HCT116 (cell line): ENCODE measurements at regions not wholly inside any gene's neighbourhood (a gene's known extent, or its start where the extent isn't known, plus 50 kb on each side); places are given as distances from the start of the nearest gene placed in this dataset.

Experiments used
- ATAC-seq: fragments of 200-7000 bp; cut with Tn5 transposase; 2 replicates; pipeline ENCODE4 v1.9.1; 2020; ENCODE audit warnings: mild to moderate bottlenecking, moderate library complexity
- BruUV-seq: library from RNA; stranded (reverse); fragments of 400-500 nt; replicated peaks from 2 replicates; lab custom pipeline; 2021; lab: Mats Ljungman, UMichigan
- CTCF ChIA-PET: fragments of 300-600 bp; sonication (Branson Sonifier 250); formaldehyde crosslinking; loops from one replicate; lab custom pipeline; 2021; ENCODE audit warnings: antibody characterized with exemption; lab: Charles Lee
- POLR2A ChIA-PET: fragments of 300-600, 350-600 bp; sonication (Branson Sonifier 250); formaldehyde crosslinking; loops from one replicate; lab custom pipeline; 2021; ENCODE audit warnings: antibody characterized with exemption; lab: Charles Lee
- RAD21 ChIA-PET, 2 experiments: fragments of 300-600 bp; sonication (Branson Sonifier 250); formaldehyde crosslinking; loops; one replicate each; lab custom pipeline; 2023; ENCODE audit warnings: low total read pairs in 2 of 2; ENCODE audit not compliant: uncharacterized antibody in 2 of 2, unreplicated experiment in 2 of 2, low non-redundant PET in 1 of 2; lab: Charles Lee
- DNase-seq: peaks from one replicate; pipeline ENCODE4 v3.0.0-alpha.2; 2010; ENCODE audit warnings: low read depth, low spot score
- H2AFZ ChIP-seq: fragments of 200-600 bp; shearing (Covaris generic), sonication (generic); 2 replicates; pipeline ENCODE4 v1.6.1; 2017; ENCODE audit warnings: low read depth, mixed run types, mixed read lengths, antibody characterized with exemption, low read length; ENCODE audit not compliant: poor library complexity, severe bottlenecking
- H3K27ac ChIP-seq: 2 replicates; pipeline ENCODE4 v1.5.1; 2012; ENCODE audit warnings: low read depth, low read length
- H3K27me3 ChIP-seq: fragments of 200-600 bp; sonication (generic); 2 replicates; pipeline ENCODE4 v1.6.1; 2016; ENCODE audit warnings: mixed run types, low read length, mixed read lengths; ENCODE audit not compliant: insufficient read depth
- H3K36me3 ChIP-seq, 2 experiments: fragments of 200-500 bp in 1 of 2; fragments of 200-600 bp in 1 of 2; sonication (Bioruptor generic) in 1 of 2; sonication (generic) in 1 of 2; 2 replicates each; pipeline versions ENCODE4 v1.5.1 to v1.6.1; 2014 to 2016; ENCODE audit warnings: low read length in 2 of 2, inconsistent platforms in 1 of 2, mixed read lengths in 1 of 2, mixed run types in 1 of 2; ENCODE audit not compliant: insufficient read depth in 2 of 2, control insufficient read depth in 1 of 2
- H3K4me1 ChIP-seq, 2 experiments: fragments of 200-600 bp in 1 of 2; sonication (generic) in 1 of 2; 2 replicates each; pipeline versions ENCODE4 v1.5.1 to v1.6.1; 2012 to 2017; ENCODE audit warnings: low read length in 2 of 2, inconsistent platforms in 1 of 2, mild to moderate bottlenecking in 1 of 2, mixed read lengths in 1 of 2, mixed run types in 1 of 2, moderate library complexity in 1 of 2; ENCODE audit not compliant: insufficient read depth in 2 of 2, control insufficient read depth in 1 of 2
- H3K4me2 ChIP-seq: fragments of 200-600 bp; sonication (generic); 2 replicates; pipeline ENCODE4 v1.6.1; 2017; ENCODE audit warnings: mixed run types, low read length, mixed read lengths
- H3K4me3 ChIP-seq, 2 experiments: fragments of 200-600 bp in 1 of 2; sonication (generic) in 1 of 2; replicated peaks in 1 of 2; 2 replicates each; pipeline ENCODE4 v1.5.1; 2011 to 2016; ENCODE audit warnings: low read length in 2 of 2, control low read depth in 1 of 2, low read depth in 1 of 2, mild to moderate bottlenecking in 1 of 2, mixed read lengths in 1 of 2, mixed run types in 1 of 2
- H3K79me2 ChIP-seq: fragments of 200-600 bp; sonication (generic); 2 replicates; pipeline ENCODE4 v1.6.1; 2017; ENCODE audit warnings: mild to moderate bottlenecking, mixed run types, low read length, moderate library complexity, mixed read lengths; ENCODE audit not compliant: insufficient read depth
- H3K9ac ChIP-seq: fragments of 200-600 bp; sonication (generic); 2 replicates; pipeline ENCODE4 v1.6.1; 2016; ENCODE audit warnings: low read length, mixed read lengths
- H3K9me2 ChIP-seq: fragments of 200-600 bp; sonication (generic), shearing (Covaris generic); 2 replicates; pipeline ENCODE4 v1.6.1; 2017; ENCODE audit warnings: mixed run types, mild to moderate bottlenecking, moderate library complexity; ENCODE audit not compliant: insufficient read depth
- H3K9me3 ChIP-seq, 2 experiments: fragments of 200-500 bp in 1 of 2; fragments of 200-600 bp in 1 of 2; sonication (Bioruptor generic) in 1 of 2; sonication (generic) in 1 of 2; 2 replicates each; pipeline ENCODE4 v1.6.1; 2014 to 2017; ENCODE audit warnings: low read length in 2 of 2, mixed read lengths in 2 of 2, inconsistent platforms in 1 of 2, low read depth in 1 of 2, mild to moderate bottlenecking in 1 of 2, mixed run types in 1 of 2, moderate library complexity in 1 of 2; ENCODE audit not compliant: control insufficient read depth in 1 of 2, insufficient read depth in 1 of 2
- H4K20me1 ChIP-seq: fragments of 200-600 bp; sonication (generic), shearing (Covaris generic); 2 replicates; pipeline ENCODE4 v1.6.1; 2017; ENCODE audit warnings: mixed run types, mild to moderate bottlenecking, moderate library complexity; ENCODE audit not compliant: insufficient read depth
- ATF3 ChIP-seq: IDR thresholded peaks from 2 replicates; pipeline ENCODE4 v1.6.1; 2012
- CBX3 ChIP-seq: IDR thresholded peaks from 2 replicates; pipeline ENCODE4 v1.6.1; 2012; ENCODE audit warnings: low read depth
- EGR1 ChIP-seq: IDR thresholded peaks from 2 replicates; pipeline ENCODE4 v1.6.1; 2012; ENCODE audit warnings: low read depth
- EZH2phosphoT487 ChIP-seq: fragments of 200-600 bp; IDR thresholded peaks from 2 replicates; pipeline ENCODE4 v1.6.1; 2018; ENCODE audit warnings: antibody characterized with exemption, borderline replicate concordance
- FOSL1 ChIP-seq: IDR thresholded peaks from 2 replicates; pipeline ENCODE4 v1.6.1; 2012; ENCODE audit warnings: low read depth
- JUND ChIP-seq: IDR thresholded peaks from 2 replicates; pipeline ENCODE4 v1.6.1; 2012
- MAX ChIP-seq: IDR thresholded peaks from 2 replicates; pipeline ENCODE4 v1.6.1; 2012
- RAD21 ChIP-seq: IDR thresholded peaks from 2 replicates; pipeline ENCODE4 v1.6.1; 2012; ENCODE audit warnings: low read depth, mild to moderate bottlenecking
- SP1 ChIP-seq: IDR thresholded peaks from 2 replicates; pipeline ENCODE4 v1.6.1; 2012; ENCODE audit warnings: low read depth
- SRF ChIP-seq: IDR thresholded peaks from 2 replicates; pipeline ENCODE4 v1.6.1; 2012; ENCODE audit warnings: low read depth
- ZBTB33 ChIP-seq: IDR thresholded peaks from 2 replicates; pipeline ENCODE4 v1.6.1; 2011; ENCODE audit warnings: mild to moderate bottlenecking, low read length, moderate library complexity; ENCODE audit not compliant: insufficient replicate concordance; ENCODE audit errors: extremely low read depth
- ZFX ChIP-seq: fragments of 450-650 bp; IDR thresholded peaks from 2 replicates; pipeline ENCODE4 v1.6.1; 2017
- ZNF274 ChIP-seq: fragments of 200-500 bp; sonication (Bioruptor generic); IDR thresholded peaks from 2 replicates; pipeline ENCODE4 v1.6.1; 2014; ENCODE audit warnings: mild to moderate bottlenecking, low read depth, low read length, inconsistent platforms
- intact Hi-C: fragments of 100-400 bp; cut with micrococcal nuclease; formaldehyde crosslinking; loops from 2 replicates; pipeline ENCODE4 v1.10.0; 2022
- TF ChIP-seq, protein P1 (sequence below), 3 experiments: fragments of 200-600 bp in 1 of 3; sonication (generic) in 1 of 3; IDR thresholded peaks in 2 of 3; conservative IDR thresholded peaks in 1 of 3; 2 replicates each; pipeline ENCODE4 v1.5.1; 2012 to 2017; ENCODE audit warnings: low read depth in 2 of 3, low read length in 2 of 3, antibody characterized with exemption in 1 of 3, borderline replicate concordance in 1 of 3, control low read depth in 1 of 3, mild to moderate bottlenecking in 1 of 3, mixed read lengths in 1 of 3, mixed run types in 1 of 3, moderate library complexity in 1 of 3; ENCODE audit not compliant: insufficient read depth in 1 of 3

DNA sequence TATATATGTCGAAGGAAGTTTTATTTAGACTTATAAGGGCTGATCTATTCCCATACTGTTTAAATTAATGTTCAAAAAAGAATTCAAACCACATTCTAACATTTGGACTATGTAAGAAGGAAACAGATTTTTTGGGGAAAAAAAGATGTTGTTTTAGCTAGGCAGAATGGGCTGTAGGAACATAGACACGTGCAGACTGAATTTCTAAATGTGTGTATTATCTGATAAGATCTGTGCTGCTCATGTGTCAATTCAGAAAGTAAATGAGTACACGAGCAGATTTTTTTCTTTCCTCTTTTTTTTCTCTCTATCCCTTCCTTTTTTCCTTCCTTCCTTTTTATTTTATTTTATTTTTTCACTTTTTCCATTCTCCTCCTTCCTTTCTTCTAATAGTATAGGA, 259.5 kb upstream of the KCNH8 start:
- ChIA-PET RAD21 (no interaction called here), CTCF (no interaction called here), POLR2A (no interaction called here)
- H4K20me1 ChIP-seq, result no peaks in the 10 kb centered on the region
- H2AFZ ChIP-seq, result no peak overlapping the region
- no peak overlapping the region for H3K9ac ChIP-seq
- DNase-seq (no peak), ATAC-seq (no peak)
- no peaks in the 10 kb centered on the region for H3K27me3 ChIP-seq
- BruUV-seq, result no TSS peak
- no peak for TF ChIP-seq SRF
- TF ChIP-seq ZNF274, result no peak
- TF ChIP-seq, protein P1, sequence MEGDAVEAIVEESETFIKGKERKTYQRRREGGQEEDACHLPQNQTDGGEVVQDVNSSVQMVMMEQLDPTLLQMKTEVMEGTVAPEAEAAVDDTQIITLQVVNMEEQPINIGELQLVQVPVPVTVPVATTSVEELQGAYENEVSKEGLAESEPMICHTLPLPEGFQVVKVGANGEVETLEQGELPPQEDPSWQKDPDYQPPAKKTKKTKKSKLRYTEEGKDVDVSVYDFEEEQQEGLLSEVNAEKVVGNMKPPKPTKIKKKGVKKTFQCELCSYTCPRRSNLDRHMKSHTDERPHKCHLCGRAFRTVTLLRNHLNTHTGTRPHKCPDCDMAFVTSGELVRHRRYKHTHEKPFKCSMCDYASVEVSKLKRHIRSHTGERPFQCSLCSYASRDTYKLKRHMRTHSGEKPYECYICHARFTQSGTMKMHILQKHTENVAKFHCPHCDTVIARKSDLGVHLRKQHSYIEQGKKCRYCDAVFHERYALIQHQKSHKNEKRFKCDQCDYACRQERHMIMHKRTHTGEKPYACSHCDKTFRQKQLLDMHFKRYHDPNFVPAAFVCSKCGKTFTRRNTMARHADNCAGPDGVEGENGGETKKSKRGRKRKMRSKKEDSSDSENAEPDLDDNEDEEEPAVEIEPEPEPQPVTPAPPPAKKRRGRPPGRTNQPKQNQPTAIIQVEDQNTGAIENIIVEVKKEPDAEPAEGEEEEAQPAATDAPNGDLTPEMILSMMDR (IDR thresholded peaks at IDR 0.05 in 2 of 3, conservative IDR thresholded peaks at IDR 0.05 in 1 of 3; ENCODE audit: borderline replicate concordance in 1 of 3, insufficient read depth in 1 of 3, low read depth in 2 of 3, low read length in 2 of 3), result no peak
- no peak for TF ChIP-seq CBX3
- TF ChIP-seq EZH2phosphoT487, result no peak
- no peak for TF ChIP-seq JUND
- no peak for TF ChIP-seq ATF3
- TF ChIP-seq SP1, result no peak
- TF ChIP-seq EGR1, result no peak
- H3K4me2 ChIP-seq, result no peak overlapping the region
- no peaks in the 10 kb centered on the region for H3K4me1 ChIP-seq
- no peaks in the 10 kb centered on the region for H3K9me2 ChIP-seq
- no peak overlapping the region for H3K27ac ChIP-seq
- no peaks in the 10 kb centered on the region for H3K79me2 ChIP-seq
- intact Hi-C loops, result no loop called here
- H3K36me3 ChIP-seq, result no peaks in the 10 kb centered on the region
- no peaks in the 10 kb centered on the region for H3K9me3 ChIP-seq
- no peak overlapping the region for H3K4me3 ChIP-seq

- no peaks in the 10 kb centered on the region for H3K79me2 ChIP-seq
- TF ChIP-seq MAX (no peak), FOSL1 (no peak), SP1 (no peak), CBX3 (no peak), ATF3 (no peak), SRF (no peak), ZBTB33 (no peak), RAD21 (no peak), ZFX (no peak)
- no peaks in the 10 kb centered on the region for H3K27me3 ChIP-seq
- ChIA-PET CTCF (no interaction called here), RAD21 (no interaction called here), POLR2A (no interaction called here)
- no peak overlapping the region for H3K4me3 ChIP-seq
- no peak for ATAC-seq
- no peaks in the 10 kb centered on the region for H4K20me1 ChIP-seq
- H3K36me3 ChIP-seq, result no peaks in the 10 kb centered on the region
- no peak overlapping the region for H3K4me2 ChIP-seq
- no peak overlapping the region for H2AFZ ChIP-seq
- H3K4me1 ChIP-seq, result no peaks in the 10 kb centered on the region
- BruUV-seq, result no TSS peak
- no peak overlapping the region for H3K9ac ChIP-seq
- H3K9me3 ChIP-seq, result no peaks in the 10 kb centered on the region
- H3K9me2 ChIP-seq, result no peaks in the 10 kb centered on the region
- no peak for DNase-seq
- intact Hi-C loops, result no loop called here
- H3K27ac ChIP-seq, result no peak overlapping the region
These were observed 259.9 kb upstream of the KCNH8 start for GRCh38 chr3:18888370-18888769.
